HG03342 (cell line): ENCODE measurements at regions not wholly inside any gene's neighbourhood (a gene's known extent, or its start where the extent isn't known, plus 50 kb on each side); places are given as distances from the start of the nearest gene placed in this dataset.

Source experiments
- ATAC-seq: cut with Tn5 transposase; IDR thresholded peaks from one replicate; pipeline ENCODE4 v1.9.1; 2021; ENCODE audit warnings: mild to moderate bottlenecking, moderate library complexity; ENCODE audit not compliant: unreplicated experiment

- no peak for ATAC-seq
Observed at GRCh38 chr20:51079488-51079887, 56.6 kb upstream of the KCNG1 start.

GRCh38 chr20:51077686-51078060 is 54.8 kb upstream of the KCNG1 start:
- ATAC-seq = no peak

GRCh38 chr20:51076786-51077685 is 54.1 kb upstream of the KCNG1 start:
- no peak for ATAC-seq

GRCh38 chr20:51074062-51074461 is 51.2 kb upstream of the KCNG1 start:
- ATAC-seq = no peak
